GM12874 (cell line): ENCODE measurements at regions not wholly inside any gene's neighbourhood (a gene's known extent, or its start where the extent isn't known, plus 50 kb on each side); places are given as distances from the start of the nearest gene placed in this dataset.

Experiments
- CTCF ChIP-seq: IDR thresholded peaks from 2 replicates; pipeline ENCODE4 v1.5.1; 2011; ENCODE audit warnings: low read depth, mild to moderate bottlenecking, control low read depth, low read length, moderate library complexity; ENCODE audit not compliant: insufficient read depth

GRCh38 chr4:141311246-141312204, 90.8 kb downstream of the ZNF330 start:
- no peak for TF ChIP-seq CTCF

GRCh38 chr4:141314627-141315026, 93.9 kb downstream of the ZNF330 start:
- no peak for TF ChIP-seq CTCF

- no peak for TF ChIP-seq CTCF
These were observed 108.0 kb downstream of the ZNF330 start for GRCh38 chr4:141328560-141329173.

GRCh38 chr4:141329174-141329569, 108.5 kb downstream of the ZNF330 start:
- no peak for TF ChIP-seq CTCF

GRCh38 chr4:141330616-141331015, 109.9 kb downstream of the ZNF330 start:
- TF ChIP-seq CTCF, result no peak

GRCh38 chr4:141331534-141332358, 111.1 kb downstream of the ZNF330 start:
- no peak for TF ChIP-seq CTCF

GRCh38 chr4:141335166-141335565, 114.5 kb downstream of the ZNF330 start:
- no peak for TF ChIP-seq CTCF
